Fibroblast of skin of back (primary cell): ENCODE measurements at regions not wholly inside any gene's neighbourhood (a gene's known extent, or its start where the extent isn't known, plus 50 kb on each side); places are given as distances from the start of the nearest gene placed in this dataset.

Experiments
- DNase-seq: peaks from one replicate; pipeline ENCODE4 v3.0.0-alpha.2; 2013

DNA sequence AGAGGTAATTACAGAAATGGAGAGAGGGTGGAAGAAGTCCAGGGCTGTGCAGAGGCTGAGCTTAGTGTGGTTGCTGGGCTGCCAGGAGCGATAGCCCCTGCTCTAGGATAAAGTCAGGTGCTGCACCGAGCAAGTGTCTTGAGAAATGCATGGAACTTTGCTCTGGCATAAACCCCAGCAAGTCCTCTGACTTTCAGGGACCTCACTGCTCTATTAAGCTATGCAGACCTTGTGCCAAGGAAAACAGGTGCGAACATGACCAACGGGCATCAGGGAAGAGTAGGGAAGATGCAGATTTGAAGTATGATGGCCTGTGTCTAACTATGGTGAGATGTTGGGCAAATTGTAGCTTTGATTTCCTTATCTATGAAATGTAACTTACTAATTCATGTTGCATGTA, 416.8 kb downstream of the NR2F2 start:
- no peak for DNase-seq

DNA sequence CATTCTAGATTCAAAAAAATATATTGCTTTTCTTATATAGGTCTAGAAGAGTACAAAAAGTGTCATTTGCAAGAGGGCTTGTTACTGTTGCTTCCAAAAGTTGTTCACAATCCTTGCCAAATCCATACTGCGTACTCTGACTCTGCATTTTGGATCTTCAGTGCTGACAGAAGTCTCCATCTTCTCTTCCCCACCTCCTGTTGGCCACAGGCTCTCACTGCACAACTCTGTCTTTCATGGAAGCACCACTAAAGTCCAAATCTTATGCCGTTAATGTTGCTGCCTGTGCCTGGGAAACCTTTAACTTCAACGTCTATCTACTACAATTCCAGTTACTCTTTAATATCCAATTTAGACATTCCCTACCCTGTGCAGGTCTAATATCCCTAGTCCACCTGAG, 419.9 kb downstream of the NR2F2 start:
- DNase-seq, result no peak

- DNase-seq, result no peak
Observed at GRCh38 chr15:96756146-96756545, 425.6 kb downstream of the NR2F2 start.

DNA sequence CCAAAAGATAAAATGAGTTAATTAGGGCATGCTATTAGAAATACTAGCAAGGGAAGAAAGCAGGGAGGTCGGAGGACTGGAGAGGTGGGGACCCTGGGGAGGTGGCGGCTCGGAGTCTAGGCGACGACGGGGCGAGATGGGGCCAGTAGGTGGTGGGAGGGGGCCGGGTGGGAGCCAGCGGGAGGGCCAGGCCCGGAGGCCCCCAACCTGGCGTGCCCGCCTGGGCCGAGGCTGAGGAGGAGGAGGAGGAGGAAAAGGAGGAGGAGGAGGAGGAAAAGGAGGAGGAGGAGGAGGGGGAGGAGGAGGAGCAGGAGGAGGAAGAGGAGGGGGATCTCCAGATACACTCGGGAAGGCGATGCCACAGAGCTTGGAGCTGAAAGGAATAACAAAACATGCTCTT, 426.2 kb downstream of the NR2F2 start:
- no peak for DNase-seq

DNA sequence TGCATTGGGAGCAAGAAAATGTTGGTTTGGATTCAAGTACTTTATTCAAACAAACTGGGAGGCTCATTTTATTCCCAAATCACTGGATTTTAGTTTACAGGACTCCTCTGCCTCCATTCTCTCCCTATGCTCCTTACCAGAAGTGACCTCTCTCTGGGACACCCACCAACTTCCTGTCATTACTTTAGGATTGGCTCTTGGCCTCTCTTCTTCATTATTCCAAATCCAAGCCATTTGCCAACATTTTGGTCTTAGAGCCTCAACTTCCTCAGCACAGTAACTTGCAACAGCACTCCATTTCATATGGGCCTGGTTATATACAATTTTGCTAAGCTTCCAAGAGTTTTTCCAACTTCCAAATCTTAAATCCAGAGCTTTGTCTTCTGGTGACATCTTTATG, 432.1 kb downstream of the NR2F2 start:
- no peak for DNase-seq

- no peak for DNase-seq
Observed at GRCh38 chr15:96764501-96764900, 434.0 kb downstream of the NR2F2 start.

DNA sequence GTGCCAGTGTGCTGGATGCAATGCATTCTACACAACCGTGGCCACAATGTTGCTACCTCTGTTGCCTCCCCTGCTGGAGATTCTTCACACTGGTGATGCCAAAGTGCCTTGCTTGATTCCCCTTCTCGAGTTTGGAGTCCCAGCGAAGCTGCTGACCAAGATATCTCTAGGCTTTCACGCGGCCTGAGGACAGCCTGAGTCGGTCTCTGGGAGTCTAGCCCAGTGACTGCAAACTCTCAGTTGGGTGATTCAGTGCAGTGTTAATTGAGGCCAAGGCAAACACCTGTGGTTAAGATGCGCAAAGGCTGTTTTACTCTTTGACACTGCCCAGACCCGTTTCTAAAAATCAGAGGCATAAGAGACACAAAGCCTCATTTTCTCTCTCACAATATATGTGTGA, 434.4 kb downstream of the NR2F2 start:
- DNase-seq, result no peak

- DNase-seq, result no peak
Observed at GRCh38 chr15:96766366-96766765, 435.9 kb downstream of the NR2F2 start.

GRCh38 chr15:96767703-96768434, 437.4 kb downstream of the NR2F2 start:
- no peak for DNase-seq

DNA sequence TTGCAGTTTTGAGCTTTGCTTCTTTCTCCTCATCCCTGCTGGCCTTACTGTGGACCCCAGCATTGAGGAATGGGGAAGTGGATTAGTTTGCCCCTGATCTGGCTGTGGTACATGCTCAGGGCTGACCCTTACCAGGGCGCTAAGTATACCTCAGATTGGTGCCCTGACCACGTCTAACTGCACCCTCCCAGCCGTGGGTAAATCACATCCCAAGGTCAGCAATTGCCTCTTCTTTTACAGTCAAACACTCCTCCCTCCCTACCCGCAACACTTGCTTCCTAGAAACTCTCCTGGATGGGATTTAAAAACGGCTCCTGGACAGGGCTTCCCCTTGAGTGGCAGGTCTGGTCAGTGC, 437.9 kb downstream of the NR2F2 start:
- no peak for DNase-seq

DNA sequence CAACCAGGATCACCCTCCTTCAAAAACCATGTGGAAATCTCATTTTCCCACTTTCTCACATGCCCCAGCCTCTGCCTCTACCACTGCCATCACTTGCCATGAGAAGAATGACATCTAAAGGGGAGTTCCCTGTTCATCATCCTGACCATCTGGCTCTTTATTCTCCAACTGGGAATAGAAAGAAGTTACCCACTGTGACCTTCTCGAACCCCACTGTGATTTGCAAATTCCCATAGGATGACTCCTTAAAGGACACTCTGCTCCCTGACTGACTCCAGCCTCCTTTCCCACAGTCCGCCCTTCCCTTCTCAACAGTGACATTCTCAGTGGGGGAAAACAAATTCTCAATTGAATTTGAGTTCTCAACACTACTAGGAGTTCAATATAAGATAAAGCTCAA, 440.5 kb downstream of the NR2F2 start:
- no peak for DNase-seq

DNA sequence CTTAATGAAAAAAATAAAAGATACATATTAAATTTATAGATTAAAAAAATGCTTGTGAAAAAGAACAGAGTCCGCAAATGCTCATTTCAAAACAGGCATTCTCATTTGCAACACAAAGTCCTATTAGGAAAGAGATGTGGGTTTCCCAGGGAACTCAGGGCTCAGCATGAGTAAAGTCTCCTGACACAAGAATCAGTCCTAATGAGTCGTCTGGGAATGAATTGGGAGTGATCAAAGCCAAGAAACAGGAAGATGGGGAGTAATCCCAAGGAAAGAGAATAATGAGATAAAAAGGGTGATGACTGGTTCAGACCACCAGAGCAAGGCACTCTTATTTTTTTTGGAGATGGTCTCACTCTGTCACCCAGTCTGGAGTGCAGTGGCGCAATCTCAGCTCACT, 443.7 kb downstream of the NR2F2 start:
- no peak for DNase-seq

DNA sequence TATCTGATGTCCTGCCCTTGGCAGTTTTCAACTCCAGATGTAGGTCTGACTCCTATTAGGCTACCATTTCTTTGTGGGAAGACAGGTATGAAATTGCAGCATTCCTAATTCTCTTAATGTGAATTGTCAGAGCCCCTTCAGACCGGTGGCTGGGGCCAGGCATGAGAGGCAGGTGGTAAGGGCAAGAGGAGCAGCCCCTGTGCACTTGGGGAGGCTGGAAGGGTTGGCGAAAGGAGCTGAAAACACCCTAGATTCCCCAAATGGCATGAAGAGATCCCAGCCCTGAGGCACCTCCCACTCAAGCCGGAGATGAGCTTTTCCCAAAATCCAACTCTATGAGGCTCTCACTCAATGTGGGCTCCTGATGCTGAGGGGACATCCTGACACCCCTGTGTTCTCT, 453.2 kb downstream of the NR2F2 start:
- no peak for DNase-seq

DNA sequence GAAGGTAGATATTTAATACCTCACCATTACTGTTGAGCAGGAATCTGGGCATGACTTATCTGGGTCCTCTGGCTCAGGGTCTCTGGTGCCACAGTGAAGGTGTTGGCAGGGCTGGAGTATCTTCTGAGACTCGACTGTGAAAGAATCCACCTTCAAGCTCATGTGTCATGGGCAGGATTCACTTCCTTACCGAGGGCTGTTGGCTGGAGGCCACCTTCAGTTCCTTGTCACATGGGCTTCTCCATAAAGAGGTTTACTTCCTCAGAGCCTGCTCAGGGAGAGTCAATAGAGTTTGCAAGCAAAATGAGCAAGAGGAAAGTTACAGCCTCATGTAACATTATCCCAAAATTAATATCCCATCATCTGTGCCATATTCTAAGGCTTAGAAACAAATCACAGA, 459.5 kb downstream of the NR2F2 start:
- DNase-seq, result no peak

- no peak for DNase-seq
Observed at GRCh38 chr15:96792216-96792615, 461.7 kb downstream of the NR2F2 start.

- DNase-seq, result no peak
Observed at GRCh38 chr15:96796841-96797240, 466.3 kb downstream of the NR2F2 start.

GRCh38 chr15:96801576-96802150, 471.2 kb downstream of the NR2F2 start:
- no peak for DNase-seq

DNA sequence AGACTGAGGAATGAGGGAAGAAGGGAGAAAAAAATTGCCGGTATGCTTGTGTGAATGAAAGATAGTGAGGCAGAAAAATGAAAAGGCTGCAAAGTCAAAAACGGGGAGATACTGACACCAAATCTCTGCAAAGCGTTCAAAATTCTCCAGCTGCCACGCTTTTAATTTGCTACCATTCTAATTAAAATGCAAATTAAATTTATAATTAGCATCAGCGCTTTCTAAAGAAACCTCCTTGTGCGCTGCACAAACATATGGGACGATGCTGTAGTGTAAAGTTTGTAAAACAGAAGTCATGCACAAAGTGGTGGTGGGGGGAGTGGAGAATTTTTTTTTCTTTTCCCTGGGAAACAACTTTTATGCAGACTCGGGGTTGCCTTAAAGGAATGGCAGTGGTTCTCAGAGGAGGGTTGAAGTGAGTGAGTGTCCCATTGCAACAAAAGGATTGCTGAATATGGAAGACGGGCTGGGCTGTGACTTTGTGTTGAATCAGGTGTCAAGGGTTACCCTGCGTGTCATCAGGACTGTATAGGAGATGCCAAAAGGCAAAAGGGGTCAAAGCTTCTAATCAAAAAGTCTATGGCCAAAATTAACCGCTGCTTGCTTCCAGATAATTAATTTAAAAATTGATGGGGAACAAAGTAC, 472.2 kb downstream of the NR2F2 start:
- no peak for DNase-seq

- DNase-seq, result no peak
Observed at GRCh38 chr15:96804754-96805153, 474.3 kb downstream of the NR2F2 start.

DNA sequence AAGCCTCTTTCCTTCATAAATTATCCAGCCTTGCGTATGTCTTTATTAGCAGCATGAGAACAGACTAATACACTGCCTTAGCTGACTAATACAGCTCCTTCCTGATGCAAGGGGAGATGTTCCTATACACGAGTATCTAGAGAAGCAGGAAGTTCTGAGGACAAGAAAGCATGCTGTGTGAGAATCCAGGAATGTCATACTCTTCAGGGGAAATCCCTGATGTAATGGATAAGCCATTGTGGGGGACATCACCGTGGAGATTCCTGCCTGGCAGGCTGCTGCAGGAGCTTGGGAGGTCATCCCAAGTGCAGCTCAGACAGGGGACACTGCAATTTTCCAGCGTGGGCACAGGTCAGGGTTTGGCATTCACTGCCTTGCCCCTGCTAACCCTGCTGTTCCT, 476.9 kb downstream of the NR2F2 start:
- no peak for DNase-seq

DNA sequence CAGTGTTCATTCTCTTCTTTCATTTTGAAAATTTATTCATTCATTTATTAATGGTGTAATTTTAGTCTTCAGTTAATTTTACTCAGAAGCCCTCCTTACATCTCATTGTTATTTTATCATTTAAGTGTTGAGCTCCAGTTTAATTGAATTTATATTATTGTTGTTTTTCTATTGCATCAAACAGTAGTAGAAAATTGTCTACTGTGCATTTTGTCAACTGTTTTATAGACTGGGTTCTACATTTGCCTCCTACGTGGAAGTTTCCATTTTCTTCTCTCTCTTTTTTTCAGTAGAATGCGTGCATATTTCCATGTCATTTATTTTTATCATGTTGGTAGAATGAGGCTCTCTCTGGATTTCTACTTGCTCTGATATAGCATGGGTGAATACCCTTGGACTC, 487.4 kb downstream of the NR2F2 start:
- DNase-seq, result no peak

- no peak for DNase-seq
Observed at GRCh38 chr15:96818861-96819260, 488.4 kb downstream of the NR2F2 start.

GRCh38 chr15:96827981-96828380, 497.5 kb downstream of the NR2F2 start:
- DNase-seq, result no peak

DNA sequence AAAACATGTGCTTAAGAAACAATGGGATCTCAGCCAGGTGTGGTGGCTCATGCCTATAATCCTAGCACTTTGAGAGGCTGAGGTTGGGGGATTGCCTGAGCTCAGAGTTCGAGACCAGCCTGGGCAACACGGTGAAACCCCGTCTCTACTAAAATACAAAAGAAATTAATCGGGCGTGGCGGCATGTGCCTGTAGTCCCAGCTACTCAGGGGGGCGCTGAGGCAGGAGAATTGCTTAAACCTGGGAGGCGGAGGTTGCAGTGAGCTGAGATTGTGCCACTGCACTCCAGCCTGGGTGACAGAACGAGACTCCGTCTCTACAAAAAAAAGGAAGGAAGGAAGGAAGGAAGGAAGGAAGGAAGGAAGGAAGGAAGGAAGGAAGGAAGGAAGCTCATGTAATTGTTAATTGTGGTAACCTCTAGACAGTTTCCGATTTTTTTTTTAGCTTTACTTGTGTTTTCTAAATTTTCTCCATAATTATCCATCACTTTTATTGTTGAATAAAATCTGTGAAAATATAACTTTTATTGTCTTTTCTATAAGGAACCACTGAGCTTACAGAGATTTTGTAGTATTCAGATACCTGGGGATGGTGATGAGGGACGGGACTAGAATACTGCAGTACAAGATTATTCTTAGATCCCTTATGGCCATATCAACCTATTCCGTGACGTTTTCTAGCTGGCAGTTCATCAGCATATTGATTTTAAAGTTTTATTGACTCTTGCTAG, 506.9 kb downstream of the NR2F2 start:
- no peak for DNase-seq
